H1 (cell line): ENCODE measurements at regions not wholly inside any gene's neighbourhood (a gene's known extent, or its start where the extent isn't known, plus 50 kb on each side); places are given as distances from the start of the nearest gene placed in this dataset.
"Not testable (repeated sequence)": the region's sequence is repeated elsewhere in the genome, so short reads cannot be mapped to it uniquely, and the experiment has no call there.

Experiments used
- BCL11A ChIP-seq, 2 experiments: IDR thresholded peaks; one replicate each; pipeline ENCODE4 v1.6.1; 2011; ENCODE audit warnings: low read depth in 2 of 2, low read length in 2 of 2, mild to moderate bottlenecking in 2 of 2
- CBX5 ChIP-seq: fragments of 300-800, 300-1000 bp; sonication (generic); IDR thresholded peaks from 2 replicates; pipeline ENCODE4 v1.7.1; 2016; ENCODE audit warnings: antibody characterized with exemption, low read length, low read depth
- SP2 ChIP-seq: IDR thresholded peaks from 2 replicates; pipeline ENCODE4 v1.6.1; 2012; ENCODE audit warnings: mild to moderate bottlenecking, low read length, inconsistent platforms
- TF ChIP-seq, protein P1 (sequence below), 3 experiments: IDR thresholded peaks; 1 replicate in 2 of 3; 2 replicates in 1 of 3; pipeline versions ENCODE4 v1.5.1 to v1.6.1; 2011; ENCODE audit warnings: low read length in 3 of 3, mild to moderate bottlenecking in 3 of 3, inconsistent platforms in 2 of 3, low read depth in 1 of 3, moderate library complexity in 1 of 3; ENCODE audit not compliant: insufficient read depth in 1 of 3; ENCODE audit errors: control extremely low read depth in 1 of 3
- TF ChIP-seq, protein P2 (sequence below): IDR thresholded peaks from 2 replicates; pipeline ENCODE4 v1.6.1; 2011; ENCODE audit warnings: low read depth, mild to moderate bottlenecking, low read length; ENCODE audit not compliant: insufficient read depth

- TF ChIP-seq, protein P1, sequence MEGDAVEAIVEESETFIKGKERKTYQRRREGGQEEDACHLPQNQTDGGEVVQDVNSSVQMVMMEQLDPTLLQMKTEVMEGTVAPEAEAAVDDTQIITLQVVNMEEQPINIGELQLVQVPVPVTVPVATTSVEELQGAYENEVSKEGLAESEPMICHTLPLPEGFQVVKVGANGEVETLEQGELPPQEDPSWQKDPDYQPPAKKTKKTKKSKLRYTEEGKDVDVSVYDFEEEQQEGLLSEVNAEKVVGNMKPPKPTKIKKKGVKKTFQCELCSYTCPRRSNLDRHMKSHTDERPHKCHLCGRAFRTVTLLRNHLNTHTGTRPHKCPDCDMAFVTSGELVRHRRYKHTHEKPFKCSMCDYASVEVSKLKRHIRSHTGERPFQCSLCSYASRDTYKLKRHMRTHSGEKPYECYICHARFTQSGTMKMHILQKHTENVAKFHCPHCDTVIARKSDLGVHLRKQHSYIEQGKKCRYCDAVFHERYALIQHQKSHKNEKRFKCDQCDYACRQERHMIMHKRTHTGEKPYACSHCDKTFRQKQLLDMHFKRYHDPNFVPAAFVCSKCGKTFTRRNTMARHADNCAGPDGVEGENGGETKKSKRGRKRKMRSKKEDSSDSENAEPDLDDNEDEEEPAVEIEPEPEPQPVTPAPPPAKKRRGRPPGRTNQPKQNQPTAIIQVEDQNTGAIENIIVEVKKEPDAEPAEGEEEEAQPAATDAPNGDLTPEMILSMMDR (IDR thresholded peaks at IDR 0.05; ENCODE audit: control extremely low read depth in 1 of 3, insufficient read depth in 1 of 3, low read depth in 1 of 3, low read length in 3 of 3) = not testable (repeated sequence)
- not testable (repeated sequence) for TF ChIP-seq SP2; BCL11A (IDR thresholded peaks at IDR 0.05; ENCODE audit: low read depth in 2 of 2, low read length in 2 of 2); CBX5
- TF ChIP-seq, protein P2, sequence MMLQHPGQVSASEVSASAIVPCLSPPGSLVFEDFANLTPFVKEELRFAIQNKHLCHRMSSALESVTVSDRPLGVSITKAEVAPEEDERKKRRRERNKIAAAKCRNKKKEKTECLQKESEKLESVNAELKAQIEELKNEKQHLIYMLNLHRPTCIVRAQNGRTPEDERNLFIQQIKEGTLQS = not testable (repeated sequence)
Measured at GRCh38 chr9:65393111-65393810, 108.3 kb upstream of the FOXD4L5 start.
